ENCODE measurements at regions not wholly inside any gene's neighbourhood (a gene's known extent, or its start where the extent isn't known, plus 50 kb on each side); places are given as distances from the start of the nearest gene placed in this dataset.
"Not testable (repeated sequence)": the region's sequence is repeated elsewhere in the genome, so short reads cannot be mapped to it uniquely, and the experiment has no call there.

DNA sequence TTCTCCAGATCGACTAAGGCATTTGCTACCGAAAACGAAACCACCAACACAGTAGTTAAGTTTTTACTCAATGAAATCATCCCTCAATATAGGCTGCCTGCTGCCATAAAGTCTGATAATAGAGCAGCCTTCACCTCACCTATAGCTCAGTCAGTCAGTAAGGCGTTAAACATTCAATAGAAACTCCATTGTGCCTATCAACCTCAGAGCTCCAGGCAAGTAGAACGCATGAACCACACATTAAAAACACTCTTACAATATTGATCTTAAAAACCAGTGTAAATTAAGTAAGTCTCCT lies 160.6 kb downstream of the DEFB131A start:
- not testable (repeated sequence) for DNase-seq

DNA sequence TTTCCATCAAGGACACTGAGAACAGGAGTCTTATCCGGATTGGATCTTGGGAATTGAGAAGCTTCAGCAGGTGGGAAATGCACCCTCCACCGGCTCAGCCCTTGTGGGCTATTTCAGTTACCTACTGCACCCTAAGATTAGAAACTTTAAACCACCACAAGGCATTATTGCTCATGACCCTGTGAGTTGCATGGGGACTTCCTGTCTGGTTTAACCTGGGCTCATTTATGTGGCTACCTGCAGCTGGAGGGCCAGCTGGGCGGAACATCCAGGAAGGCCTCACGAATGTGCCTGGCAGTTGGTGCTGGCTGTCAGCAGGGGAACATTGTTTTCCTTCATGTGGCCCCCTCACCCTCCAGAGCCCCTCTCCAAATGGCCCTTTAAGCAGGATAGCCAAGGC lies 164.1 kb downstream of the DEFB131A start:
- DNase-seq, result no peak

- not testable (repeated sequence) for DNase-seq
Measured at GRCh38 chr4:9610321-9610720, 166.1 kb downstream of the DEFB131A start.

- no peak for DNase-seq
Measured at GRCh38 chr4:9611101-9611500, 166.9 kb downstream of the DEFB131A start.

DNA sequence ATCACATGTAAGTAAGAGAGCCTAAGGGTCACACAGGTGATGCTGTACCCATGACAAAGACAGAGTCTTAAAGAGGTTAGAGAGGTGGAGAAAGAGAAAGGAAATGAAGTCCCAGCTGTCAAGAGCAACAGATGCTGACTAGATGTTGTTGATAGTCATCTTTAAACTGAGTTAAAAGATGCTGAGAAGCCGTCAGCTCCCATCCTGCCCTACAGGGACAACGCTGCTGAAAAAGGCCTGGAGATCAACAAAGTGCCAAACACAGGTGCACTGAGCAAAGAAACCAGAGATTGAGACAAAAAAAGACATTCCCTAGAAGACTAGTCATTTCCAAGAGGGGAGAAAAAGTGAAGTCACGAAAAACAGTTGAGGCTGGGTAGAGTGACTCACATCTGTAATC lies 145.0 kb upstream of the DRD5 start:
- not testable (repeated sequence) for DNase-seq

- DNase-seq, result not testable (repeated sequence)
Measured at GRCh38 chr4:9659678-9660077, 121.8 kb upstream of the DRD5 start.

DNA sequence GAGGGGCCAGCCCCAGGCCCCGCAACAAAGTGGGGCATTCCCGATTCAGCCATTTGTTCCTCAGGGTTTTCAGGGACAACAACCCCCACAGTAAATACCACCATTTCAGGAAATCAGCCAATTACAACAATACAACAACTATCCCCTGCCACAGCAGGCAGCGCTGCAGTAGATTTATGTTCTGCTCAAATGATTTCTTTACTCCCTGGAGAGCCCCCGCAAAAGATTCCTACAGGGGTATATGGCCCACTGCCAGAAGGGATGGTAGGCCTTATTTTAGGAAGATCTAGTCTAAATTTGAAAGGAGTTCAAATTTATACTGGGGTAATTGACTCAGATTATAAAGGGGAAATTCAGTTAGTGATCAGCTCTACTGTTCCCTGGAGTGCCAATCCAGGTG lies 120.5 kb upstream of the DRD5 start:
- DNase-seq, result not testable (repeated sequence)

GRCh38 chr4:9670725-9671124 lies 110.7 kb upstream of the DRD5 start:
- DNase-seq, result not testable (repeated sequence)

DNA sequence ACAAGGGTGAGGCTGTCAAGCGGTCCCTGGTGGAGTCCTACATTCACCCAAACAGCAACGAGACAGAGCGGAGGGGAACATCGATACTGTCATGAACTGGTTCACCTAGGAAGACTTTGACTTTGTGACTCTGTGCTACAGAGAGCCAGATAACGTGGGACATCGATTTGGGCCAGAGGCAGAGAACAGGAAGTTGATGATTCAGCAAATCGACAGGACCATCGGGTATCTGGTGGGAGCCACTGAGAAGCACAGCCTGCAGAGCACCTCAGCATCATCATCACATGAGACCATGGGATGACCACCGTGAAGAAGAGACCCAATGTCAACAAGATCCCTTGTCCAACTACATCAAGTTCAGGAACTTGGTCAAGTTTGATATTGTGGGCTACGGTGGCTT lies 104.1 kb upstream of the DRD5 start:
- not testable (repeated sequence) for DNase-seq

DNA sequence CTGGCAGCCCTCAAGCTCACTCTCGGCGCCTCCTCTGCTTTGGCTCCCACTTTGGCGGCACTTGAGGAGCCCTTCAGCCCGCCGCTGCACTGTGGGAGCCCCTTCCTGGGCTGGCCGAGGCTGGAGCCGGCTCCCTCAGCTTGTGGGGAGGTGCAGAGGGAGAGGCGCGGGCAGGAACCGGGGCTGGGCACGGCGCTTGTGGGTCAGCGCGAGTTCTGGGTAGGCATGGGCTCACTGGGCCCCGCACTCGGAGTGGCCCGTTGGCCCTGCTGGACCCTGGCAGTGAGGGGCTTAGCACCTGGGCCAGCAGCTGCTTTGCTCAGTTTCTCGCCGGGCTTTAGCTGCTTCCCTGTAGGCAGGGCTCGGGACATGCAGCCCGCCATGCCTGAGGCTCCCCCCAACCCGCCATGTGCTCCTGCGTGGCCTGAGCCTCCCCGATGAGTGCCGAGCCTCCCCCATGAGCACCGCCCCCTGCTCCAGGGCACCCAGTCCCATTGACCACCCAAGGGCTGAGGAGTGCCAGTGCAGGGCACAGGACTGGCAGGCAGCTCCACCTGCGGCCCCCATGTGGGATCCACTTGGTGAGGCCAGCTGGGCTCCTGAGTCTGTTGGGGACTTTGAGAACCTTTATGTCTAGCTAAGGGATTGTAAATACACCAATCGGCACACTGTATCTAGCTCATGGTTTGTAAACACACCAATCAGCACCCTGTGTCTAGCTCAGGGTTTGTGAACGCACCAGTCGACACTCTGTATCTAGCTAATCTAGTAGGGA lies 101.5 kb upstream of the DRD5 start:
- DNase-seq, result no peak

DNA sequence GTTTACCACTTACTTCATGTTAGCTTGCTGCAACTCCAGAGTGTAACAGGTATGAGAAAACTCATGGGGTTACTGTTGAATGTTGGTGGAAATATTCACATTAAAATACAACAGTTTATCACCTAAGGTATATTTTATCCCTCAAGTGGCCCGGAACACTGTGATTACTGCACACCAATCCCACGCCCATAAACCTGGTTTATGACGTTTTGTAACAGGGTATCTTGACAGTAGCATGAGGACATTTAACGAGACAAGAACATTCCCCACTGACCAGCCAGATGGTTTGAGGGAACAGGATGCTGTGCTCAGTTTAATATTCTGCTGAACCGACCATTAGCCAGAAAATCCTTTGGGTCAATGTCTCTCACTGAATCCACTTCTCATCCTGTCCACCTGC lies 98.3 kb upstream of the DRD5 start:
- DNase-seq, result not testable (repeated sequence)

GRCh38 chr4:9685016-9685415 lies 96.4 kb upstream of the DRD5 start:
- not testable (repeated sequence) for DNase-seq

DNA sequence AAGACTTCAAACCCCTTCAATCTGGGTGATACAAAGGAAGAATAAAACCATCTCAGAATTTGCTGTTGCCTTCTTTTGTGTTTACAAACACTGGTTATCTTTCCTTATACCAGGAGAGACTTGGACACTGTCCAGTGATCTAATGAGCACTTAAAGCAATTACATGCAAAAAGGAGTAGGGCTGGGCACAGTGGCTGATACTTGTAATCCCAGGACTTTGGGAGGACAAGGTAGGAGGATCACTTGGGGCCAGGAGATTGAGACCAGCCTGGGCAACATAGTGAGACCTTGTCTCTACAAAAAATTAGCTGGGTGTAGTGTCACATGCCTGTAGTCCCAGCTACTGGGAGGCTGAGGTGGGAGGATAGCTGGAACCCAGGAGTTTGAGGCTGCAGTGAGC lies 95.7 kb upstream of the DRD5 start:
- DNase-seq, result no peak

DNA sequence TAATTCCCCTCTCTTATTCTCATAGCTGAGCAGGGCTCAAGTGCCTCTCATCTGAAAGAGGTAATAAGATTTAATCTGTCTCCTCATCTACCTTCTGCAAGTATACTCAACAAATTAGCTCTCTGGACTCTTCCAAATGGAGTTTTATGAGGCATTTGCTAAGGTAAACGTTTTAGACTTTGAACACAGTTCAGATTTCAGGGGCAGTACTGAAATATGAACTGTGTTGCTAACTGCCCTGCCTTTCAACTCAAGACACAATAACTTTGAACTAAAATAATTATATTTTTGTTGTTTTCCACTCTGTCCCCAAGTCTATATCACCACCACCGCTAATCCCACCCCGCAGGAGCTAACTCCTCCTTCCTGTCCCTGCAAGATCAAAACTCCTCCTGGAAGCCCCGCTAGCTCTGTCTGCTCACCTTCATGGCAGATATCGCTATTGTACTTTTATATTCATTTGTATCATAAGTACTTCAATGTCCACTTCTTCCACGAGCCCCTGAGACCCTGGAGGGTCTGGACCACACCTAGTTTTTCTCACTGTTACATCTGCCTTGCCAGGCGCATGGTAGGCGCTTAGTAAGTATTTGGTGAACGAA lies 90.7 kb upstream of the DRD5 start:
- not testable (repeated sequence) for DNase-seq

DNA sequence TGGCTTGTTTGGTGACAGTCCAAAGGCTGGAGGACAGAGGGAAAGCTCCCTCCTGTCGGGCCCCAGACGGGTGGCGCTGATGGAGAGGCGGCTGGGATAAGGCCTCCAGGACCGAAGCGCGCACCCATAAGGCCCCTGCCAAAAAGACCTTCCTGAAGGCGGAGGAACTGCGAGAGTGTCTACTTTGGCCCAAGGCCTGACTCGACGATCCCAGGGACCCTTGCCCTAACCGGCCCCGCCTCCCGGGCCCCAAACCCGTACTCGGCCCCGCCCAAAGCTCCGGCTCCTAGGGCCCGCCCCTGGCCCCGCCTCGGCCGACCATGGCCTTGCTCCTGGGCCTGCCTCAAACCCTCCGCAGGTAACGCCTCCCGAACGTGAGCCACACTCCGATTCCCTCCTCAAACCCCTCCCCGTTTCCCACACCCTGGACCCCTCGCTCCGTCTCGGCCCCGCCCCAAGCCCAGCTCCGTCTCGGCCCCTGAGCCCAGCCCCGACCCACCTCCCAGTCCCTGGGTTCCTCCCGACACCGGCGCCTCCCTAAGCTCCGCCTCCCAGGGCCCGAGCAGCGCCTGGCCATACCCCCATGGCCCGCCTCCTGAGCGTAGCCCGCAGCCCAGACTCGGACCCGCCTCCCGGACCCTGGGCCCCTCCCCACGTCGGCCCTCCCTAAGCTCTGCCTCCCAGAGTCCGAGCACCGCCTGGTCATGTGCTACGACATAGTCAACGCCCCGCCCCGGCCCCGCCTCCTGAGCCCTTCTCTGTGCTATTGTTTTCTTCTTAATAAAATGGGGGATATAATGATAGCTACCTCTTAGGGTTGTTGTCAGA lies 90.0 kb upstream of the DRD5 start:
- peak; percentile 92 to 95 for DNase-seq

DNA sequence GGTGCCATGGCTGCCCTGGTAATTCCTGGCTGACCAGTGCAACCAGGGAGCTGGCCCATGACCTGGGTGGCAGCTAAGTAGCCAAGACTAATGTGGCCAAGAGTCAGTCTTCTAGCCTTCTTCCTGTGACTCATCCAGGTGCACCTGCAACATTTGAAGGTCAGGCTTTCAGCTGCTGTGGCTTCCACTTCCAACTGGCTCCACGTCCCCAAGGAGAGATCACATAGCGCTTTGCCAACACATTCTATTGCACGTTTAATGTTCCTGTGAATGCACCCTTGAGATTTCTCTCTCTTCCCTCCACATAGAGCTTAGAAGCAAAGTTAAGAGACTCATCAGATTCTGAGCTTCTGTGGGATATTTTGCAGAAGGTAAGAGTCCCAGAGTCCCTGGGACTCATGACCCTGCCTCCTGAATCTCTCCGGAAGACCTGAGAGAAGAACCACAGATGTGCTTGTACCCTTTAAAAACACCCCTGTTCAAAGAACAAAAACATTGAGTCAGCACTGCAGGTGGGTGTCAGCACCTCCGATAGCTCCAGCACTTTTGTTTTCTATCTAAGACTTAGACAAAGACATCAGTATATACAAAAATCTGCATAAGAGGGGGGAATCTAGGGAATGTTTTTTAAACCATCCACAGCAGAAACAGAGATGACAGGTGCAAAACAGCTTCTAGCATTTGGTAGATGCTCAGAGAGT lies 88.5 kb upstream of the DRD5 start:
- DNase-seq, result not testable (repeated sequence)

GRCh38 chr4:9694403-9694802 lies 87.0 kb upstream of the DRD5 start:
- DNase-seq, result not testable (repeated sequence)

GRCh38 chr4:9695994-9696393 lies 85.4 kb upstream of the DRD5 start:
- peak in 1 of 2 donors; percentile 8 for DNase-seq

DNA sequence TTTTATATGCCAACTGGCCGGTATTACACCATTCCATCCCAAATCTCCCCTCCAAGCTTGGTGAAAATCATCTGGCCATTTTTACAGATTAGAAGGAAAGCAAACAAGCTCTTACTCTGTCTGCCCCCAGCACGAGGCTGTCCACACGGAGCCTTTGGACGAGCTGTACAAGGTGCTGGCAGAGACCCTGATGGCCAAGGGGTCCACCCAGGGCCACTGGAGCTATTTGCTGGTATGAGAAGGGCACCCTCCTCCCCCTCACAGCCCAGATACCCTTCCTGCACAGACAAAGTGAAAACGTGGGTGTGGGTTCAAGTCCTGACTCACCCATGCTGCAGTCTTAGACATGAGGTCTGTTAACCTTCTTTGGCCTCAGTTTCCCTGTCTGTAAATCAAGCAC lies 84.9 kb upstream of the DRD5 start:
- not testable (repeated sequence) for DNase-seq

DNA sequence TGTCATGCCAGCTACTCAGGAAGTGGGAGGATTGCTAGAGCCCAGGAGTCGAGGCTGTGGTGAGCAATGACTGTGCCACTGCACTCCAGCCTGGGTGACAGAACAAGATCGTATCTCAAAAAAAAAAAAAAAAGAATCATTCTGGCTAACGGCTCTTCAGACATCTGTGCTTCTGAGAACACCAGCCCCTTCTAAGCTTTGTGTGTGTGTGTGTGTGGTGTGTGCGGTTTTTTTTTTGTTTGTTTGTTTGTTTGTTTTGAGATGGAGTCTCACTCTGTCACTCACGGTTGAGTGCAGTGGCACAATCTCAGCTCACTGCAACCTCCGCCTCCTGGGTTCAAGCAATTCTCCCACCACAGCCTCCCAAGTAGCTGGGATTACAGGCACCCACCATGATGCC lies 79.4 kb upstream of the DRD5 start:
- DNase-seq, result not testable (repeated sequence)

- DNase-seq, result not testable (repeated sequence)
Measured at GRCh38 chr4:9702696-9703095, 78.7 kb upstream of the DRD5 start.

DNA sequence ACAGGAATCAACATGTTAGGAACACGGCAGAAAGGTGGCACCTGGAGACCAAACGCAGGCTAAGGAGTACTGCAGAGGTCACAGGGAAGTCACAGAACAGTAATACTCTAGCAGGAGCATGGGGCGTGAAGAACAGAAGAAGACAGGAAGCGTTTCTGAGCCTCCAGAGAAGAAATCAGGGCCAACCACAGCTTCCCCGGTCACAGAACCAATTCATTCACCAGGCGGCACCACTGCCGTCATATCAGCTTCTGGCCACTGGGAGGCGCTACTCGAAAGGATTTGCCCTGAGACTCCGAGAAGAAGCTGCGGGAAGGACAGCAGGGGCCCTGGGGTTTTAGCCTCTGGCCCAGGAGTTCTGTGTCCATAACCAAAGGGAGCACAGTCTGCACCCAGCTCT lies 78.0 kb upstream of the DRD5 start:
- peak; percentile 52 to 90 for DNase-seq

DNA sequence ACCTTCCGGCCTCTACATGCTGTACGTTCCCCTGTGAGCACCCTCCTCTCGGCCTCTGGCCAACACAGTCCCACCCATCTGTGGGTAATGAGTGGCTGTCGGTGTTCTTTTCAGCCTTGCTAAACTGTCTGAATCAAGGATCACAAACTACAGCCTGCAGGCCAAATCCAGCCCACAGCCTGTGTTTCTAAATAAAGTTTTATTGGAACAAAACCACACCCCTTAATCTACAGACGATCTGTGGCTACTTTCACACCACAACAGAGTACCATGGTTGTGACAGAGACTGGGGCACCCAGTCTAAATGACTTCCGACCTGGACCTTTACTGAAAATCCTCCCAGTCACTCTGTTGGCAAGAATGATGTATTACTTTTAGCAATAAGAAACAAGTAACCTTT lies 77.3 kb upstream of the DRD5 start:
- DNase-seq, result not testable (repeated sequence)

Data from inflammatory macrophage treated with lipopolysaccharide for 1 hour (primary cell).